Body of pancreas (tissue), 4 donors: ENCODE measurements at regions not wholly inside any gene's neighbourhood (a gene's known extent, or its start where the extent isn't known, plus 50 kb on each side); places are given as distances from the start of the nearest gene placed in this dataset.

ENCODE experiments used
- POLR2A ChIP-seq, 3 donors: fragments of 450-650 bp; IDR thresholded peaks; one replicate each; pipeline ENCODE4 v1.6.1; 2016; ENCODE audit warnings: antibody characterized with exemption in 3 of 3, mild to moderate bottlenecking in 2 of 3
- TF ChIP-seq, protein P1 (sequence below), 7 experiments: fragments of 450-650 bp in 4 of 7; fragments of 200-600 bp in 3 of 7; sonication (generic) in 3 of 7; IDR thresholded peaks; one replicate each; pipeline ENCODE4 v1.5.1; 2016 to 2019; ENCODE audit warnings: antibody characterized with exemption in 7 of 7

DNA sequence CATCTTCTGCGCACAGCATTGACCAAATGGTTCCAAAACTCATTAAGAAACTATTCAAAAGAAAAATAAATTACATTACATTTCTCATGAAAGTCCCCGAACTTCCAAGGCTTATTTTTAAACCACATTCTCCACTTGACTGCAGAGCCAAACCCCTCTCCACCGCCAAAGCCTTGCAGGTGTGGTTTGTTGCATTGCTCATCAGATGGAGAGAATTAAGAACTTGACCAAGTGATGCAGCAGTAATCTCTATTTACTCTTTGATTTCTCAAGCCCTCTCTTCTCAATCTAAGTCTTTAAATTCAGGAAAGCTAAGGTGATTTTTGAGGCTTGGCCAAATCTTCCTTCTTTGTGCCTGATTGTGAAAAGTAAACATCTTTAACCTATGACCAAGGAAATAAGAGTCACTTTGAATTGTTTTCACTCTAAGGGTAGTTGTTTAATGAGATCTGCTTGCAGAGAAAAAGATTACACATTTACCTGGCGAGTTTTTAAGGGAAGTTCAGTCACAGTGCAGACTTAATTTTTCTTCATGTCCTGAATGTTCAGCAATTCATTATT, 290.5 kb upstream of the ITGA1 start:
- TF ChIP-seq, protein P1, sequence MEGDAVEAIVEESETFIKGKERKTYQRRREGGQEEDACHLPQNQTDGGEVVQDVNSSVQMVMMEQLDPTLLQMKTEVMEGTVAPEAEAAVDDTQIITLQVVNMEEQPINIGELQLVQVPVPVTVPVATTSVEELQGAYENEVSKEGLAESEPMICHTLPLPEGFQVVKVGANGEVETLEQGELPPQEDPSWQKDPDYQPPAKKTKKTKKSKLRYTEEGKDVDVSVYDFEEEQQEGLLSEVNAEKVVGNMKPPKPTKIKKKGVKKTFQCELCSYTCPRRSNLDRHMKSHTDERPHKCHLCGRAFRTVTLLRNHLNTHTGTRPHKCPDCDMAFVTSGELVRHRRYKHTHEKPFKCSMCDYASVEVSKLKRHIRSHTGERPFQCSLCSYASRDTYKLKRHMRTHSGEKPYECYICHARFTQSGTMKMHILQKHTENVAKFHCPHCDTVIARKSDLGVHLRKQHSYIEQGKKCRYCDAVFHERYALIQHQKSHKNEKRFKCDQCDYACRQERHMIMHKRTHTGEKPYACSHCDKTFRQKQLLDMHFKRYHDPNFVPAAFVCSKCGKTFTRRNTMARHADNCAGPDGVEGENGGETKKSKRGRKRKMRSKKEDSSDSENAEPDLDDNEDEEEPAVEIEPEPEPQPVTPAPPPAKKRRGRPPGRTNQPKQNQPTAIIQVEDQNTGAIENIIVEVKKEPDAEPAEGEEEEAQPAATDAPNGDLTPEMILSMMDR (IDR thresholded peaks at IDR 0.05): no peak
- TF ChIP-seq POLR2A (IDR thresholded peaks at IDR 0.05): no peak
